Hematopoietic multipotent progenitor cell treated with erythropoietin and hydrocortisone succinate and interleukin-3 and kit ligand, for 4 days (in vitro differentiated cells): ENCODE measurements at regions not wholly inside any gene's neighbourhood (a gene's known extent, or its start where the extent isn't known, plus 50 kb on each side); places are given as distances from the start of the nearest gene placed in this dataset.
A peak's percentile ranks its signal among the peaks of the same experiment; 100 is the strongest.
"Not testable (repeated sequence)": the region's sequence is repeated elsewhere in the genome, so short reads cannot be mapped to it uniquely, and the experiment has no call there.

Source experiments
- DNase-seq: peaks from one replicate; pipeline ENCODE4 v3.0.0-alpha.2; 2015

- DNase-seq = no peak
These were observed 168.4 kb downstream of the ALG10B start for GRCh38 chr12:38484821-38485449.

- no peak for DNase-seq
These were observed 172.3 kb downstream of the ALG10B start for GRCh38 chr12:38488866-38489265.

DNA sequence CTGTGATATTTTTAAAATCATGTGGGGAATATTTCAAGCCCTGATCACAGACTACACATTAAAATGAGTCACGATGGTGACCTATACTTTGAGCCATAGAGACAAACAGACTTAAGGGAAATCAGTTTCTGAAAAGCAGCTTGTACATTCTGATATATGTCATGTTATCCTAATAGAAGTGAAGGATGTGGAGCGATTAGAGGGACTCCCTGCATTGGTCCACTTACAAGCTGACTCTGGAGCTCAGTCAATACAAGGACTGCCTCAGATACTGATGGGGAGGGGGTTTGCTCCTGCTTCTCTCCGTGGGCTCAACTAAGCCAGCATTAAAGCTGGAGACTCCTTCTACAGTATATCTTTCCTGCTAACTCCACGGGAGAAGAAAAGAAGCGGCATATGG lies 173.5 kb downstream of the ALG10B start:
- DNase-seq = no peak

DNA sequence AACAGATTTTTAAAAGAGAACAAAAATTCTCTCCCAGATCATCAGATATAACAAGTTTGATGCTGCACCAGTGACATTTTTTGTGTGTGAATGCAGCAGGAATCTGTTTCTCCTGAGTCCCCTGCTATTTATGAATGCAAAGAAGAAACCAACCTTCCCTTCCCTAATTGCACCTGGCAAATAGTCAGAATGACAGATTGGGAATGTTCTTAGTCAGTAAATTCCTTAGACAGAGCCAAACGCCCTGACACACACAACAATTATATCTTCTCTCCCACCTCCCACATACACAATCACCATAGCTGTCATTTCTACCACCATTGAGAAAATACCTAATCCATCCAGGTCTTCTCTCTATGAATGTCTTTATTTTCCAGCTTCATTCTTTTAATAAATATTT lies 174.4 kb downstream of the ALG10B start:
- DNase-seq = no peak

GRCh38 chr12:38501481-38501880 lies 184.9 kb downstream of the ALG10B start:
- no peak for DNase-seq

DNA sequence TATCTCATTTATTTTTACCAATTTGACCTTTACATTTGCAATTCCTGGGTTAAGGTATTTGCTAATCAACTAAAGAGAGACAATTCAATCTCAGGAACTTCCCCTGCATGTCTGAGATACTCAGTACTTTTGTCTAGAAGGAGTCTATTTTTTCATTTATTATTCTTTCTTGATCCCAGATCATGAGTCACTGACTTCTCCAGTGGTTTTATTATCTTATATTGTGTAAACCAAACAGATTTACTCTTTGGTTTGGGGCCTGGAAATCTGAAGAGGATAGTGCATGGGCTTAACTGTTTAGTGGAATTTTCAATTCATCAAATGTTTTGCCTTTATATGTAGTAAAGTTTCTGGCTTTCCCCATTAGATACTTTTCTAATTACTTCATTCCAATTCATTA lies 185.4 kb downstream of the ALG10B start:
- DNase-seq = no peak

- DNase-seq = no peak
These were observed 185.8 kb downstream of the ALG10B start for GRCh38 chr12:38502415-38502814.

DNA sequence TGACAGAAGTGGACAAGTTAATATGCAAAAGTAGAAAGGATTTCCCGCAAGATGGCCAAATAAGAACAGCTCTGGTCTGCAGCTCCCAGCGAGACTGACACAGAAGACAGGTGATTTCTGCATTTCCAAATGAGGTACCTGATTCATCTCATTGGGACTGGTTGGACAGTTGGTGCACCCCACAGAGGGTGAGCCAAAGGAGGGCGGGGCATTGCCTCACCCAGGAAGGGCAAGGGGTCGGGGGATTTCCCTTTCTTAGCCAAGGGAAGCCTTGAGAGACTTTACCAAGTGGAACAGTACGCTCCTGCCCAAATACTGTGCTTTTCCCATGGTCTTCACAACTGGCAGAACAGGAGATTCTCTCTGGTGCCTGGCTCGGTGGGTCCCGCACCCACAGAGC lies 191.3 kb downstream of the ALG10B start:
- no peak for DNase-seq

DNA sequence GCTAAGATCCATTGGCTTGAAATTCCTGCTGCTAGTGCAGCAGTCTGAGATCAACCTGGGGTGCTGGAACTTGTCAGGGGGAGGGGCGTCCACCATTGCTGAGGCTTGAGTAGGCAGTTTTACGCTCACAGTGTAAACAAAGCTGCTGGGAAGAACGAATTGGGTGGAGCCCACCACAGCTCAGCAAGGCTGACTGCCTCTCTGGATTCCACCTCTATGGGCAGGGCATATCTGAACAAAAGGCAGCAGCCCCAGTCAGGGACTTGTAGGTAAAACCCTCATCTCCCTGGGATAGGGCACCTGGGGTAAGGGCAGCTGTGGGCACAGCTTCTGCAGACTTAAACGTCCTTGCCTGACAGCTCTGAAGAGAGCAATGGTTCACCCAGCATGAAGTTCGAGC lies 191.7 kb downstream of the ALG10B start:
- no peak for DNase-seq

DNA sequence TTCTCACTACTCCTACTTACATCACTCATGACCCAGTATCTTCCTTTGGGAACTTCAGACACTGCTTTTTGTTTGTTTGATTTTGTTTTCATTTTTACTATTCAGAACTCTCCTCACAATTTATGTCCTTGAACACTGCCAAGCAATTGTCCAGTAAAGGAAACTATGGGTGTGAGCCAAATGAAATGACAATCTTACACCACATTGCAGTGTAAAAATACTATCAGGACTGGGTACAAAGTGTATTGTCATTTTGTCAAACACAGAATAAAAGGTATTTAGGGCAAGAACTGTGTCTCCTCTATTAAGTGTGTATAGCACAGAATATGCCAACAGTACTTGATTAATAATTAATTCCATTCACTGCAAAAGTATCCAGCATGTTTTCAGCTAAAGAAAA lies 199.3 kb downstream of the ALG10B start:
- no peak for DNase-seq

GRCh38 chr12:38516418-38516817 lies 199.8 kb downstream of the ALG10B start:
- no peak for DNase-seq

- DNase-seq = no peak
These were observed 207.3 kb downstream of the ALG10B start for GRCh38 chr12:38523920-38524319.

- no peak for DNase-seq
These were observed 211.1 kb downstream of the ALG10B start for GRCh38 chr12:38527631-38528030.

- DNase-seq = no peak
These were observed 212.0 kb downstream of the ALG10B start for GRCh38 chr12:38528527-38528926.

GRCh38 chr12:38529281-38529680 lies 212.7 kb downstream of the ALG10B start:
- not testable (repeated sequence) for DNase-seq

- DNase-seq = no peak
These were observed 221.7 kb downstream of the ALG10B start for GRCh38 chr12:38538319-38538718.

DNA sequence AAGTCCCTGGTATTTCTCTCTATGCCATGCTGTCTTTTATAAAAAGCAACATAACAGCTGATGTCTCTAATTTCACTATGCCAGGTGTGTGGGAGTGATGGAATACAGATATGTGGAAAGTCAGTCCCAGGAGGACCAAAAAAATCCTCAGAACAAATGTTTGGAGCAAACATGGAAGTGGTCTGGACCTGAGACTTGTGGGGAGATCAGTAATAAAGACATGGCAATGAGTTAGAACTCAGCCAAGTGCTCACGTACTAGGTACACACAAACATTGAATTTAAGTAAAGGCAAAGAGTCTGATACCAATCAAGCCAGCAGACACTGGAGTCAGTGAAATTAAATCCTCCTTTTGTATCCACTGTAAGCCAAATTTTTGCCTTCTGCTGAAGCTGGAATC lies 223.6 kb downstream of the ALG10B start:
- DNase-seq = no peak

DNA sequence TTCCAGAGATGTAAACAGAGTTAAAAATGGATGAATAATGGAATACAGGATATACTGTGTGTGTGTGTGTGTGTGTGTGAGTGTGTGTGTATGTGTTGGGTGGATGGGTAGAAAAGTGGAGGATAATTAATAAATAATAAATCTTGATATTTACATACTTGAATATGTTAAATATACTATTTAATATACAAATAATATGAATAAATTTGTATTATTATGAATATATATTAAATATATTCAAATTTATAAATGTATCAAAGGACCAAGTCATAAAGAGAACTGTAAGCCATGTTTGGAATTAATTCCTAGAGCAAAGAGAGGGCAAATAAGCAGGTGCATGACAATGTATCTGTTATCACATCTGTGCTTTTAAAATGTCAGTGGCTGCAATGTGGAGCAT lies 225.3 kb downstream of the ALG10B start:
- DNase-seq = no peak

- no peak for DNase-seq
These were observed 226.6 kb downstream of the ALG10B start for GRCh38 chr12:38543151-38543550.

- no peak for DNase-seq
These were observed 227.9 kb downstream of the ALG10B start for GRCh38 chr12:38544330-38545066.

- no peak for DNase-seq
These were observed 231.0 kb downstream of the ALG10B start for GRCh38 chr12:38547586-38547985.

GRCh38 chr12:38555620-38556591 lies 239.3 kb downstream of the ALG10B start:
- peak; percentile 1 for DNase-seq

DNA sequence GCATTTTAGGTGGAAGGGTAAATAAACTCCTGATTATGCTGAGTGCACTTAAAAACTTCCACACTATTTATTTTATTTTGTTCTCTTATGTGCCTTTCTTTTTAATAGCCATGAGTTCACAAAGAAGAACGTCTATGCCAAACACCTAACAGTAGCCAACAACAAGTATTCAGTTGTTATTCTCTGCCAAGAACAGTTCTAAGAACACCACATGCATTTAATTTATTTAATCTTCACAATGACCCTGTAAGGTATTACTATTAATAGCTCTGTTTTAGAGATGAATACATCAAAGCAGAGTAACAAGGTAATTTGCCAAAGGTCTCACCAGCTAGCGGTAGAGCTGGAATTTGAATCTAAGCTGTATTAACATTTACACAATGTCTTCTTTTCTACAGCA lies 240.1 kb downstream of the ALG10B start:
- no peak for DNase-seq

DNA sequence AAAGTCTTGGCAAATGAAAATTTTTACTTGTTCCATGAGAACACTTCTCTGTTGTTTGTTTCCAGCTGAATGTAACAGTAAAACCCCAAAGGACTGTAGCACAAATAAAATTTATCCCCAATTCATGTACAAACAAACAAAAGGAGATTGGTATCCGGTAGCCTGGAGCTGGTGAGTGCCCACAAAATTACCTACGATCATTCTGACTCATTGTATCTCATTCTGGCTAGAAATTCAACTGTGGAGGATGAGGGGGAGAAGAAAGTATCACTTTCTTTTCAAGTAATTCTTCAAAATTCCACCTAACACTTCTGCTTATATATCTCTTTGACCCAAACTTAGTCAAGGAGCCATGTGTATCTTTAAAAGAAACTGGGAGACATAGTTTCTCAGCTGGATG lies 268.5 kb downstream of the ALG10B start:
- no peak for DNase-seq
